GM12878 (cell line): ENCODE measurements at regions not wholly inside any gene's neighbourhood (a gene's known extent, or its start where the extent isn't known, plus 50 kb on each side); places are given as distances from the start of the nearest gene placed in this dataset.

ENCODE experiments used
- CHD1 ChIP-seq: IDR thresholded peaks from 2 replicates; pipeline ENCODE4 v1.6.1; 2012; ENCODE audit warnings: low read depth, low read length, improper control_type of control experiment
- GABPA ChIP-seq: IDR thresholded peaks from 2 replicates; pipeline ENCODE4 v1.6.1; 2014; ENCODE audit warnings: antibody characterized with exemption, low read depth, mild to moderate bottlenecking, inconsistent platforms
- KAT2A ChIP-seq: conservative IDR thresholded peaks from 2 replicates; pipeline ENCODE4 v1.6.1; 2011; ENCODE audit warnings: low read depth, low read length; ENCODE audit not compliant: control insufficient read depth
- MEF2A ChIP-seq: IDR thresholded peaks from 2 replicates; pipeline ENCODE4 v1.6.1; 2011; ENCODE audit warnings: low read depth, mild to moderate bottlenecking, low read length, moderate library complexity; ENCODE audit not compliant: insufficient read depth
- SP1 ChIP-seq: IDR thresholded peaks from one replicate; pipeline ENCODE4 v1.6.1; 2011; ENCODE audit warnings: low read depth, low read length
- SREBF1 ChIP-seq: IDR thresholded peaks from 2 replicates; pipeline ENCODE4 v1.6.1; 2012; ENCODE audit warnings: mild to moderate bottlenecking, low read length
- TF ChIP-seq, protein P1 (sequence below): IDR thresholded peaks from 2 replicates; pipeline ENCODE4 v1.6.1; 2011; ENCODE audit warnings: borderline replicate concordance, low read depth, mild to moderate bottlenecking, moderate library complexity, mixed read lengths, low read length; ENCODE audit not compliant: insufficient read depth; ENCODE audit errors: extremely low read length
- TF ChIP-seq, protein P2 (sequence below): IDR thresholded peaks from 2 replicates; pipeline ENCODE4 v1.6.1; 2012; ENCODE audit warnings: low read depth, low read length, improper control_type of control experiment
- TF ChIP-seq, protein P3 (sequence below): fragments of 450-650 bp; IDR thresholded peaks from 2 replicates; pipeline ENCODE4 v1.6.1; 2017; ENCODE audit warnings: low read depth, mild to moderate bottlenecking, moderate library complexity
- TF ChIP-seq, protein P4 (sequence below): fragments of 450-650 bp; IDR thresholded peaks from 2 replicates; pipeline ENCODE4 v1.6.1; 2017; ENCODE audit warnings: mild to moderate bottlenecking, moderate library complexity

DNA sequence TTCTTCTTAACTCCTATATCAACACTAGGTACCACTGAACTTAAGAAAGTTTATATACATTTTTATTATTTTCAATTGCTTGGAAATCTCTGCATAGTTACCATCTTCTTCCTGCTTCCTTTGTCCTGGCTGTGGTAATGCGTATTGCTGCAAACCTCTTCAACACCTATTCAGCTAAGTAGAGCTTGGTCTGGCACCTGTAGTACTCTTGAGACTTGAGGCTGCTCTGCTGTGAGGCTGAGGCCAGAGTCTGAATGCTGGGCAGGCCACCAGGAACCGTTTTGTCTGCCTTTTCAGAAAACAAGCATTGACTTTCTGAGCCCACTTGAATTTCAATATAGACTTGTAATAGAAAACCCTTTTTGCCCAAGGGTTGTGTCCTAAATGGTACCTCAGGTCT lies 52.0 kb upstream of the RGS2 start (continued):
- TF ChIP-seq, protein P1, sequence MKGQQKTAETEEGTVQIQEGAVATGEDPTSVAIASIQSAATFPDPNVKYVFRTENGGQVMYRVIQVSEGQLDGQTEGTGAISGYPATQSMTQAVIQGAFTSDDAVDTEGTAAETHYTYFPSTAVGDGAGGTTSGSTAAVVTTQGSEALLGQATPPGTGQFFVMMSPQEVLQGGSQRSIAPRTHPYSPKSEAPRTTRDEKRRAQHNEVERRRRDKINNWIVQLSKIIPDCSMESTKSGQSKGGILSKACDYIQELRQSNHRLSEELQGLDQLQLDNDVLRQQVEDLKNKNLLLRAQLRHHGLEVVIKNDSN: no peak
- TF ChIP-seq, protein P2, sequence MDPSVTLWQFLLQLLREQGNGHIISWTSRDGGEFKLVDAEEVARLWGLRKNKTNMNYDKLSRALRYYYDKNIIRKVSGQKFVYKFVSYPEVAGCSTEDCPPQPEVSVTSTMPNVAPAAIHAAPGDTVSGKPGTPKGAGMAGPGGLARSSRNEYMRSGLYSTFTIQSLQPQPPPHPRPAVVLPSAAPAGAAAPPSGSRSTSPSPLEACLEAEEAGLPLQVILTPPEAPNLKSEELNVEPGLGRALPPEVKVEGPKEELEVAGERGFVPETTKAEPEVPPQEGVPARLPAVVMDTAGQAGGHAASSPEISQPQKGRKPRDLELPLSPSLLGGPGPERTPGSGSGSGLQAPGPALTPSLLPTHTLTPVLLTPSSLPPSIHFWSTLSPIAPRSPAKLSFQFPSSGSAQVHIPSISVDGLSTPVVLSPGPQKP: no peak
- TF ChIP-seq, protein P3, sequence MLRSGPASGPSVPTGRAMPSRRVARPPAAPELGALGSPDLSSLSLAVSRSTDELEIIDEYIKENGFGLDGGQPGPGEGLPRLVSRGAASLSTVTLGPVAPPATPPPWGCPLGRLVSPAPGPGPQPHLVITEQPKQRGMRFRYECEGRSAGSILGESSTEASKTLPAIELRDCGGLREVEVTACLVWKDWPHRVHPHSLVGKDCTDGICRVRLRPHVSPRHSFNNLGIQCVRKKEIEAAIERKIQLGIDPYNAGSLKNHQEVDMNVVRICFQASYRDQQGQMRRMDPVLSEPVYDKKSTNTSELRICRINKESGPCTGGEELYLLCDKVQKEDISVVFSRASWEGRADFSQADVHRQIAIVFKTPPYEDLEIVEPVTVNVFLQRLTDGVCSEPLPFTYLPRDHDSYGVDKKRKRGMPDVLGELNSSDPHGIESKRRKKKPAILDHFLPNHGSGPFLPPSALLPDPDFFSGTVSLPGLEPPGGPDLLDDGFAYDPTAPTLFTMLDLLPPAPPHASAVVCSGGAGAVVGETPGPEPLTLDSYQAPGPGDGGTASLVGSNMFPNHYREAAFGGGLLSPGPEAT: no peak
- TF ChIP-seq CHD1 (no peak), KAT2A (no peak), MEF2A (no peak), SP1 (no peak), GABPA (no peak), SREBF1 (no peak)
- TF ChIP-seq, protein P4, sequence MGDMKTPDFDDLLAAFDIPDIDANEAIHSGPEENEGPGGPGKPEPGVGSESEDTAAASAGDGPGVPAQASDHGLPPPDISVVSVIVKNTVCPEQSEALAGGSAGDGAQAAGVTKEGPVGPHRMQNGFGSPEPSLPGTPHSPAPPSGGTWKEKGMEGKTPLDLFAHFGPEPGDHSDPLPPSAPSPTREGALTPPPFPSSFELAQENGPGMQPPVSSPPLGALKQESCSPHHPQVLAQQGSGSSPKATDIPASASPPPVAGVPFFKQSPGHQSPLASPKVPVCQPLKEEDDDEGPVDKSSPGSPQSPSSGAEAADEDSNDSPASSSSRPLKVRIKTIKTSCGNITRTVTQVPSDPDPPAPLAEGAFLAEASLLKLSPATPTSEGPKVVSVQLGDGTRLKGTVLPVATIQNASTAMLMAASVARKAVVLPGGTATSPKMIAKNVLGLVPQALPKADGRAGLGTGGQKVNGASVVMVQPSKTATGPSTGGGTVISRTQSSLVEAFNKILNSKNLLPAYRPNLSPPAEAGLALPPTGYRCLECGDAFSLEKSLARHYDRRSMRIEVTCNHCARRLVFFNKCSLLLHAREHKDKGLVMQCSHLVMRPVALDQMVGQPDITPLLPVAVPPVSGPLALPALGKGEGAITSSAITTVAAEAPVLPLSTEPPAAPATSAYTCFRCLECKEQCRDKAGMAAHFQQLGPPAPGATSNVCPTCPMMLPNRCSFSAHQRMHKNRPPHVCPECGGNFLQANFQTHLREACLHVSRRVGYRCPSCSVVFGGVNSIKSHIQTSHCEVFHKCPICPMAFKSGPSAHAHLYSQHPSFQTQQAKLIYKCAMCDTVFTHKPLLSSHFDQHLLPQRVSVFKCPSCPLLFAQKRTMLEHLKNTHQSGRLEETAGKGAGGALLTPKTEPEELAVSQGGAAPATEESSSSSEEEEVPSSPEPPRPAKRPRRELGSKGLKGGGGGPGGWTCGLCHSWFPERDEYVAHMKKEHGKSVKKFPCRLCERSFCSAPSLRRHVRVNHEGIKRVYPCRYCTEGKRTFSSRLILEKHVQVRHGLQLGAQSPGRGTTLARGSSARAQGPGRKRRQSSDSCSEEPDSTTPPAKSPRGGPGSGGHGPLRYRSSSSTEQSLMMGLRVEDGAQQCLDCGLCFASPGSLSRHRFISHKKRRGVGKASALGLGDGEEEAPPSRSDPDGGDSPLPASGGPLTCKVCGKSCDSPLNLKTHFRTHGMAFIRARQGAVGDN: no peak
